ENCODE measurements at regions not wholly inside any gene's neighbourhood (a gene's known extent, or its start where the extent isn't known, plus 50 kb on each side); places are given as distances from the start of the nearest gene placed in this dataset.

DNA sequence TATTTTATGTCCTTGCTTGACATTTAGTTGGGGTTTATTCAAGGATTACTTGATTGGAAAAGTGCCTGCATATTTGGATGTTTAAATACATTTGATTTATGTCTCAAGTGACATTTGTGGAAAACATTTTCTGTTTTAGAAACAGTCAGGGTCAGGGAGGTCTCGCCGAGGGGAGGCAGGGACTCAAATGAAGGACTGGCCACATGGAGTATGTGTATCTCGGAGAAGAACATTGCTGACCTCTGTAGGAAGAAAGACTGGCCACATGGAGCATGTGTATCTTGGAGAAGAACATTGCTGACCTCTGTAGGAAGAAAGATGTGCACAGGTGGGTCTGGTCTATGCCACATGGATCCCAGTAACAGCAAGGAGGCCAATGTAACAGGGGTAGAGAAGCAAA lies 233.6 kb downstream of the TRIML1 start:
- no peak for TF ChIP-seq CTCF (conservative IDR thresholded peaks at IDR 0.05 in 1 of 2, IDR thresholded peaks at IDR 0.05 in 1 of 2; ENCODE audit: low read depth in 1 of 2, low read length in 2 of 2)
- no peak for TF ChIP-seq EZH2 (IDR thresholded peaks at IDR 0.05; ENCODE audit: low read length, missing control alignments)

Measured in fibroblast of lung (primary cell).